ENCODE measurements at regions not wholly inside any gene's neighbourhood (a gene's known extent, or its start where the extent isn't known, plus 50 kb on each side); places are given as distances from the start of the nearest gene placed in this dataset.

DNA sequence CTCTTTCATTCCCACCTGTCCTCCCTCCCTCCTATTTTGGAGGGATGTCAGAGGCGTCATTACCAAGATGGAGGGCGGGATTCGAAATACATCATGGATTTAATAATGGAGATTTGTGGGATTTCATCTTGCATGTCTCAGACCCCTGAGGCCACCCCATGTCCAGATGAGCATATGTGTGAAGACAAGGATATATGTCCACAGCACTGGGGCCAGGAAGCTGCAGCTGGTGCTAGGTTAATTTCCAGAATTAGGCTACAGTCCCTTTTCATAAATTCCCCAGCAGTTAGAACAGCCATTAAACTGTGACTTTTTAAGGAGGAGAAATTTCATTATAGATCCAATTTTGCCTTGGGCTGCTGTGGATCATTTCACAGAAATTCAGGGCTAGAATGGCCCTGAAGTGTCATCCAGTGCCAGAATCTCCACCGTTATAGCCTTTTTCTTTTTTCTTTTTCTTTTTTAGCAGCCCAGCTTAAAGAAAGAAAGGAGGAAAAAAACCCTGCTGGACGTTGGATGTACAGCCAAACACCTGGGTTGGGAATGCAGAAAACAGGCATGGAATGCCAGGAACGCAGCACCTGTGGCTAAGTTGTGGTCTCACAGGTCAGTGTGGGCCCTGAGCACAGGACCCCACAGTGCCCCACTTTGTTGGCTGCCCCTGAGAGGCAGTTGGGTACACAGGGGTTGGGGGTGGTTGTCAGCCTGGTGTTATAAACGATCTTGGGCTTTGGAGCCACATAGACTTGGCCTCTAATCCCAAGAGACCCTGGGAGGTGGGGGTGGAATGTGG, 50.2 kb upstream of the CXCL14 start:
- DNase-seq (ENCODE audit: low read depth in 2 of 2): no peak

Measured in fibroblast of skin of left biceps (primary cell).